Stimulated activated CD4-positive, alpha-beta T cell treated with anti-CD3 and anti-CD28 coated beads, Interleukin-4, amount 100 ng/mL, for 24 hours (primary cell): ENCODE measurements at regions not wholly inside any gene's neighbourhood (a gene's known extent, or its start where the extent isn't known, plus 50 kb on each side); places are given as distances from the start of the nearest gene placed in this dataset.
"Not testable (repeated sequence)": the region's sequence is repeated elsewhere in the genome, so short reads cannot be mapped to it uniquely, and the experiment has no call there.

ENCODE experiments used
- DNase-seq: peaks from one replicate; pipeline ENCODE4 v3.0.0-alpha.2; 2020

DNA sequence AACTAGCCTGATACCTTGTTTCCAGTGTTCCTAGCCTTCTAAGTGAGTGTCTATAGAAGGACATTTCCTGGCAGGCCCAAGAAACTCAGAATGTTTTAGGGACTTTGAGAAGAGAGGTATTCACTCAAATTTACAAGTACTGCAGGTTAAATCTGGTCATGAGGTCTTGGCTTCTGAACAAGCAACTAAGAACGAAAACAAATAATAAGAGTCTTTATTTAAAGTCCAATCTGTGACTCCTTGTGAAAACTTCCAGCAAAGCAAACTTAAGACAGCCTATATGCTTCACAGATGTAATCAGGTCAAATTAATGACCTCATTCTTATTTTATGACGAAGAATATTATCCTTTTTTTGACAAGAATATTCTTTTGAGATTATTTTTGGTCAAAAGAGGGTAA is 79.4 kb upstream of the PRSS16 start:
- no peak for DNase-seq

DNA sequence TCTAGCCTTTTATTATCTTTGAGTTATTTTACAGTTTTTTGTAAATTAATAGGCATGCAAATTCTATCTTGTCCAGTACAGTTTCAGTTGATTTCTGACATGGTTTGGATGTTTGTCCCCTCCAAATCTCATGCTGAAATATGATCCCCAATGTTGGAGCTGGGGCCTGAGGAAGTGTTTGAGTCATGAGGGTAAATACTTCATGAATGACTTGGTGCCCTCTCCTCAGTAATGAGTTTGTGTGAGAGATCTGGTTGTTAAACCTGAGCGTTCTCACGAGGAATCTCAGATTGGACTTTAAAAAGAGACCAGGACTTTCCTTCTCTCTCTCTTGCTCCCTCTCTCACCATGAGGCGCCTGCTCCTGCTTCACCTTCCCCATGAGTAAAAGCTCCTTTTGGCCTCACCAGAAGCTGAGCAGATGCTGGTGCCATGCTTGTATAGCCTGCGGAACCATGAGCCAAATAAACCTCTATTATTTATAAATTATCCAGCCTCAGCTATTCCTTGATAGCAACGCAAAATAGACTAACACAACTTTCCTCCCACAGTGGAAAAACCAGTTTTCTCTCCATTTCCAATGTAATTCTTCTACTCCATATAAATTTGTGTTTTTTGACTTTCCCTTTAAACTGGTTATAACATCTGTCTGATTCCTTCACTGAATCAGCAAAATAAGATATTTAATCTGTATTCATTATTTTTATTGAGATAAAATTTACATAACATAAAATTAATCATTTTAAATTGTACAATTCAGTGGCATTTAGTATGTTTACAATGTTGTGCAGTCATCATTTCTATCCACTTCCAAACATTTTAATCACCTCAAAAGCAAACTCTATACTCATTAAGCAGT is 78.7 kb upstream of the PRSS16 start:
- no peak for DNase-seq

DNA sequence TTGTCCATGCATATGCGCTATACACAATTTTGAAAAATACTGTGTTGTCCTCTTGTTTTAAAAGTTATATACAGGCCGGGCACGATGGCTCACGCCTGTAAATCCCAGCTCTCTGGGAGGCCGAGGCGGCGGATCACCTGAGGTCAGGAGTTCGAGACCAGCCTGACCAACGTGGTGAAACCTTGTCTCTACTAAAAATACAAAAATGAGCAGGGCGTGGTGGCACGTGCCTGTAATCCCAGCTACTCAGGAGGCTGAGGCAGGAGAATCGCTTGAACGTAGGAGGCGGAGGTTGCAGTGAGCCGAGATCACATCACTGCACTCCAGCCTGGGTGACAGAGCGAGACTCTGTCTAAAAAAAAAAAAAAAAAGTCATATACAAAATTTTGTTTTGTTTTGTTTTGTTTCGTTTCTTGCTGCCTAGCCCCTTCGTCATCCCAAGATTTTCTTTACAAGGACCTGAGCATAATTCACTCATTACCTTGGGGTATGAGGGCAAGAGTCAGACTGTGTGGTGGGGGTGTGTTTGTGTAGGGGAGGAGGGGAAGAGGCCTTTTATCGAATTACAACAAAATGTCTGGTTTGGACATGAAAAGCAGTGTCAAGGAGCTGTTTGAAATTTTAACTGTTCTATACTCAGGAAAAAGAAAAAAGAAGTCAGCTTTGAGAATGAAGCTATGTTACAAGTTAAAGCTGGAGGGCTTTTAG is 74.8 kb upstream of the PRSS16 start:
- DNase-seq, result not testable (repeated sequence)

DNA sequence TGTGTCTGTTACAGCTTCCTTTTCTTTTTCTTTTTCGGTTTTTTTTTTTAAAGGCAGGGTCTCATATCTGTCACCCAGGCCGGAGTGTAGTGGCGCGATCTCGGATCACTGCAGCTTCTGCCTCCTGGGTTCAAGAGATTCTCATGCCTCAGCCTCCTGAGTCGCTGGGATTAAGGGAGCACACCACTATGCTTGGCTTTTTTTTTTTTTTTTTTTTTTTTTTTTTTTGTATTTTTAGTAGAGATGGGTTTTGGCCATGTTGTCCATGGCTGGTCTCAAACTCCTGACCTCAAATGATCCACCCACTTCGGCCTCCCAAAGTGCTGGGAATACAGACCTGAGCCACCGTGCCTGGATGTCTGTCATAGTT is 74.3 kb upstream of the PRSS16 start:
- not testable (repeated sequence) for DNase-seq

DNA sequence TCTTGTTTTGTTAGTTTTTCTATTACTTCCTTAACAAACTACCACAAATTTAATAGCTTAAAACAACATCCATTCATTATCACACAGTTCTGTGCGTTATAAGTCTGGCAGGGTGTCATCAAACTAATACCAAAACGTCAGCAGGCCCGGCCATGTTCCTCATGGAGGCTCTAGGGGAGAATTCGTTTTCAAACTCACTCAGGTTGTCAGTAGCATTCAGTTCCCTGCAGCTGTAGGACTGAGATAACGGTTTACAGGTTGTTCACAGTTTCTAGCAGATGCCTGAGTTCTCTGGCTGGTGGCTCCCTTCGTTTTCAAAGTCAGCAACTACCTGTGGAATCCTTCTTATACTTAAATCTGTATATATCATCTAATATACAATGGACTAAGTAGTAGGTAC is 72.5 kb upstream of the PRSS16 start:
- no peak for DNase-seq

DNA sequence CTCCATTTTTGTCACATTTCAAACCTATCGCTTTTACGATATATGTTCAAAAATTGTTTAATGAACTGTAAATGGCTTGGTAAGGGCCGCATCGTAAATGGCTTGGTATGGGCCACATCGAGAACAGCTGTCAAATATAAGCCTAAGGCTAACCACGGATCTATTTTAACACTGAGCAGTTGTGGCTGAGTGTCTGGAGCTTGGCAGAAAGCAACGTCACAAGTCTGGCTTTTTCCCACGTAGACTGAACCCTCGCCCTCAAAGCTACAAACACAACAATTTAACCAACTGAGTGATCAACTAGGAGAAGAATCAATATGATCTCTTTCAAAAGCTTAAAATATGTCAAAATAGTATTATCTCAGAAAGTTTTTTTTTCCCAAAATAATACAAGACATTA is 71.4 kb upstream of the PRSS16 start:
- DNase-seq, result no peak

DNA sequence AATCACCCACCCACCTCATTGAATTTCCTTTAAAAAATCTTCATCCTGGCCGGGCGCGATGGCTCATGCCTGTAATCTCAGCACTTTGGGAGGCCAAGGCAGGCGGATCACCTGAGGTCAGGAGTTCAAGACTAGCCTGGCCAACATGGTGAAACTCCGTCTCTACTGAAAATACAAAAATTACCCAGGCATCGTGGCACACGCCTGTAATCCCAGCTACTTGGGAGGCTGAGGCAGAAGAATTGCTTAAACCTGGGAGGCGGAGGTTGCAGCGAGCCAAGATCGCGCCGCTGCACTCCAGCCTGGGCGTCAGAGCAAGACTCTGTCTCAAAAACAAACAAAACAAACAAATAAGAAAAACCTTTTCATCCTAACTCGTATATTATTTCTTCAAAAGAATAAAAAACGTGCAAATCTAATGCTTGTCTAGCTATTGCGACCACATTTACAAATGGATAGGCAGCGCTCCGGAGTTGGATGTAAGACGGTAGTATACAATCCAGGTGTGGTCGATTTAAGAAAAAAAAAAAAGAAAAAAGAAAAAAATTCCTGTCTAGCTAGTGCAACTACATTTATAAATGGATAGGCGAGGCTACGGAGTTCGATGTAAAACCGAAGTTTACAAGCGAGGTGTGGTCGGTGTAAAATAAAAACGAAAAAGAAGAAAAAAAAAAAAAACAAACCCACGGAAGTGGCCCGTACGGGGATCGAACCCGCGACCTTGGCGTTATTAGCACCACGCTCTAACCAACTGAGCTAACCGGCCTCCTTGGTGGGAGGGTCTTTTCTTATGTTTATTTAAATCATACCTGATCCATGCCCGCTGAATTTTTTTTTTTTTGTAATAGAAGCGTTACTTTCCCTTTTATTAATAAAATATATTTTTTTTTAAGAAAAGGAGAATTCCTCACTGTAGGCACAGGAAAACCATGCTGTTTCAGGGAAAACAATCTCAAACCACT is 70.7 kb upstream of the PRSS16 start:
- DNase-seq, result peak; percentile 74

DNA sequence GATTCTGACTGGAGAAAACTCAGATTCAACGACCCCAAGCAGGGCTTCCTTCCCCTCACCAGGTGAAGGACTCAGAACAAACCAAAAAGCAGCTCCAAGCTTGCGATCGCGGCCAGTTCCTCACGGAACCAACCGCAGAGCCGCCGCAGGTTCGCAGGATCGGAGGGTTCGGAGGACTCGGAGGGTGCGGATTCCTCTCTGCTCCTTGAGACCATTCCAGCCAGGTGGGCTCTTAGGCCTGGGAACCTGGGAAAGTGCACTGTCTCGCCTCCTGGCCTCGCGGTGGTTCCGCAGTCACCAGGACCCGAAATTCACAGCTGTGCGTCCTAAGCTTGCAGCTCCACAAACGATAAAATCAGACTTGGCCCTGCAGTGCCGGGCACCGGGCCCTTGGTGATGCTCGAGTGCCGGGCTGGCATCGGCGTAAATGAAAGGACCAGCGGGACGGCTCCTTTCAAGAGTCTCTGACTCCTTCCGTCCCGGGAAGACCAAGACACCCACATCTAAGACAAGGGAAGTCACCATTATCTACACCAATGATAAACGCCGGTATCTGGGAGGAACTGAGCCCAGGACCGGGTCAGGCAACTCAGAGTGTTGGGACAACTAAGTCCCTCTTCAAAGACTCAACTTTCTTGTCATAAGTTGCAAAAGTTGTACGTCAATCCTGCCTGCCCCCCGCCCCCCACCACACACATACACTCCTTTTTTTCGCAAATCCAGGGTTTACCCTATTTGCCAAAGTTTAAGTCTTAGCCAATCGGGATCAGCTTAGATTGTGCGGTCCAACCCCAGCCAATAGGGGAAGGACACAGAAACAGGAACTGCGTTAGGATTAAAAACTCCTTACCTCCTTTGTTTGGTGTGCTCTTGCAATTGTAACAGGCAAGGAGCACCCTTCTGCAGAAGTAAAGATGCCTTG is 69.8 kb upstream of the PRSS16 start:
- DNase-seq, result peak; percentile 76

DNA sequence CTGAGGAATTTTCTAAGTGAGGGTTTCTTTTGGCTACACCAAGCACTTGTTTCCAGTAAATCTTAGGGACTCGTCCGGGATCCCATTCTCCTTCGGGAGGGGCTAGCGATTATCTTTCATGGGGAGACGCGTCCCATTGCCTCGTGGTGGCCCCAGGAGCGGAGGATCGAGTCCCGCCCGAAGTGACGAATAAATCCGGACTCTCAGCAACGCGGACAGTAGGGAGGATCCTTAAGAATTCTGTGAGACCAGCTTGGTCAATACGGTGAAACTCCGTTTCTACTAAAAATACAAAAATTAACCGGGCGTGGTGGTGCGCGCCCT is 69.1 kb upstream of the PRSS16 start:
- DNase-seq, result peak; percentile 16

DNA sequence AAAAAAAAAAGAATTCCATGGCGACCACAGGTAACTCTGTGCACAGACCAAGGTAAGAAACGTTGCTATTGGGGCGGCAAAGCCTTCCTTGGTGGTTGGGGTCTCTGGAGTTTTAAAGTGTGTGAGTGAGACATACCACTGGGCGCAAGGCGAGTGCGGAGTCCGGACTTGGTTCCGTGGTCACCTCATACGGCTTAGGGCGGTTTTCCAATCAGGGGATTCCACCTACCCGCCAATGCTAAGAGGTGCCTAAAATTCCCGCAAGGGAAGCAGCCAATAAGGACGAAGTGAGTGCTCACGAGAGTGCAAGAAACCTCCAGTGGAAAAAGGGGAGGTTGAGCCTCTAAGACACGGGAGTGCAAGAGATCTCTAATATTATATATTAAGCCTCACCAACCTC is 68.6 kb upstream of the PRSS16 start:
- DNase-seq, result no peak

DNA sequence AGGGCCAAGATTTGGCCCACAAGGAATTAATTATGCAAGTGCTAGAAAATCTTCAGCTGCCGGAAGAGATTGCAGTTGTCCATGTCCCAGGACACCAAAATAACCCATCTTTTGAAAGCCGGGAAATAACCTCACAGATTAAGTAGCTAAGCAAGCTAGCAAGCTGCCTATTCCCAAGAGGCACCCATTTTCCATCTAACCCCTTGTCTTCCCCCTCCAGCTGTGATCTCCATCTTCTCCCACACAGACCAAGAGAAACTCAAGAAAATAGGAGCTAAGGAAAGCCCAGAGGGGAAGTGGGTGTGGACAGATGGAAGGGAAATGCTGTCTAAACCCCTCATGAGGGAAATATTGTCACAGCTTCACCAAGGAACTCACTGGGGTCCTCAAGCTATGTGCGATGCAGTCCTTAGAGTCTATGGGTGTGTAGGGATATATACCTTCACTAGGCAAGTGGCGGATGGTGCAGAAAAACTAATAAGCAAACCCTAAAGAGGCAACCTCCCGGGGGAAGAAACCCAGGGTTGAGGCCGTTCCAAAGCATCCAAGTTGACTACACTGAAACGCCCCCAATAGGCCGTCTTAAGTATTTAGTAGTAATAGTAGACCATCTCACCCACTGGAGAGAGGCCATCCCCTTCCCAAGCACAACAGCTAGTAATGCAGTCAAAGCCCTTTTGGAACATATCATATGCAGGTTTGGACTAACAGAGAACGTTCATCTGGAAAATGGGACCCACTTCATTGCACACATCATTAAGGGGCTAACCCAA is 64.3 kb upstream of the PRSS16 start:
- no peak for DNase-seq

DNA sequence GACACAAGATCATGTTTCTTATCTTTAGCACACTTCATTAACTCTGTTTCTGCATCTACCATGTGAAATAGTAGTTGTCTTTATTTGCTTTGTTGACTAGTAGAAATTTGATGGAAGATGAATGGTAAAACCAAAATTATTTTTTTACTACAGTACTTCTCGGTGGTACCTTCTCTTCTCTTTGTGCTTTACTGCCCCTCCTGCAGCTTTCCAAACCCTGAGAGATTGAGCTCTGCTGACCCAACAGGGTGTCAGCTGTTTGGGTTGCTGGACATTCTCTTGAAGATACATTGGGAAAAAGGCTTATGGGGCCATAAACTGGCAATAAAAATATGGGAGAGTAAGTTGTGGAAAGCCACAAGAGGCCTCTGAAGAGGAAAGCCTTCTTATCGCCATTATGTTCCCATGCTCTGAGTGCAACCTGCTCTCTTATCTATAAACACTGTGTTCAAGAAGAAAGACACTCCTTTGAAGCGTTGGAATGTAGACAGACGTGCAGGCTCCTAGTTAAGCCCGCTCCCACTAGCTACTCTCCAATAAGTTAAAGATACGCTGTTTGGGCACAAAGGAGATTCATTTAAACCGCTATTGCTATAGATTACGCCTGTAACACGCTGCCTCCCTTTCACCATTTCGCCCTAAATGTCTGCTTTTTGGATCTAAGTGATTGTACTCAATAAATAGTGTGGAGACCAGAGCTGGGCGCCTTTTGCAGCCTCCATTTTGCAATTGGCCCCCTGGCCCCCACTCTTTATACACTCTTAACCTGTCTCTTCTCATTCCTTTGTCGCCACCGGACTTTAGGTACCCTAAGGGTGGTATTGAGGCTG is 60.1 kb upstream of the PRSS16 start:
- no peak for DNase-seq

DNA sequence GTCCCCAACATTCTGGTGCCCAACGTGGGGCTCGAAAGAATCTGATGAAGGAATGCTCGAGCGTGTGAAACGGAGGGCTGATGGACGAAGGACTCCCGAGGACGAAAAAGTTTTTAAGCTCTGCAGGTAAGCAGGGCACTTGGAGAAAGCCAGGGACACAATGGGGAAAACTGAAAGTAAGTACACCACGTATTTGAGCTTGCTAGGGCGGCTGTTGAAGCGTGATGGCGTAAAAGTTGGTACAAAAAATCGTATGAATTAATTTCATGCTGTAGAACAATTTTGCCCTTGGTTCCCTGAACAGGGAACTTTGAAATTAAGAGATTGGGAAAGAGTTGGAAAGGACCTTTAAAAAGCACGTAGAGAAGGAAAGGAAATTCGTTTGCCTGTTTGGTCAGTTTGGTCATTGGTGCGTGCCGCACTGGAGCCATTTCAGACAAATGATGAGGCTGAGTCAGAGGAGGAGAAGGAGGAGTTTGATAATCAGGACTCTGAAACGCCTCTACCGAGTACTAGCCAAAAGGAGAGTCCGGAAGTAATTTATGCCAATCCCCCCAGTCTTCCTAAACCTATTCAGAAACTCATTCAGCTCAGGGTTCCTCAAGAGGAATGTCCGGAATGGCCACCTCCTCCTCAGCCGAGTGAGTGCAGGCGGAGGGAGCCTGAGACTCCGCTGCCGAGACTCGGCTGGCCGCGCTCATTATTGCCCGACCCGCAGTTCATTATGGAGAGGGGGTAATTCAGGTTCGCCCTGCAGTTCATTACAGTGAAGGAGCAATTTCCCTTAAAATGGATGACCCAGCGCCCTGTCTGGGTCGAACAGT is 59.2 kb upstream of the PRSS16 start:
- peak; percentile 20 for DNase-seq

DNA sequence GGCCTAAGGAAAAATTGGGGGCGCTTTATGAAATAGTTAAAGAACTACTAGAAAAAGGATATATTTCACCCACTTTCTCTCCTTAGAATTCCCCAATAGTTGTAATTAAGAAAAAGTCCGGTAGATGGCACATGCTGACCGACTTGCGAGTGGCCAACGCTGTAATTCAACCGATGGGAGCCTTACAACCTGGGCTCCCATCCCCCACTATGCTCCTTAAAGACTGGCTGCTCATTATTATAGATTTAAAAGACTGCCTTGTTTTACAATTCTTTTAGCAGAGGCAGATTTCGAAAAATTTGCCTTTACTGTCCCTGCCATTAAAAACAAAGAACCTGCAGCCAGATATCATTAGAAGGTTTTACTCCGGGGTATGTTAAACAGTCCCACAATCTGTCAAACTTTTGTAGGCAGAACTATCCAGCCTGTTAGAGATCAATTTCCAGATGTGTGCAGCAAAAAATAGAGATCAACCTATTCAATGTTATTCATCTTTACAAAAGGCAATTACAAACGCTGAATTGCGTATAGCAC is 58.5 kb upstream of the PRSS16 start:
- DNase-seq, result peak; percentile 61

DNA sequence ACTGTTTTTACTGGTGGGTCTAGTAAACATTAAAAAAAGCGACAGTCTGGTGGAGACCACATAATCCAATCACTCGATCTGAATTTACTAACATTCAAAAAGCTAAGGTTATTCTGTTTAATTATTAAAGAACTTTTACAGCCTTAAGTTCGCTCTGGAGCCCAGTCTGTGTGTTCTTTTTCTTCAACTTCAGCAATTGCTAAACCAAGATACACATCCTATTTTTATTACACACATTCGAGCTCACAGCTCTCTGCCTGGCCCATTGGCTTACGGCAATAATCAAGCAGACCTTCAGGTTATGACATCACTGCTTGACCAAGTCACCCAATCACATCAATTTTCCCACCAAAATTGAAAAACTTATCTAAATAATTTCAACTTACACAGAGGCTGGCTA is 57.4 kb upstream of the PRSS16 start:
- DNase-seq, result no peak

DNA sequence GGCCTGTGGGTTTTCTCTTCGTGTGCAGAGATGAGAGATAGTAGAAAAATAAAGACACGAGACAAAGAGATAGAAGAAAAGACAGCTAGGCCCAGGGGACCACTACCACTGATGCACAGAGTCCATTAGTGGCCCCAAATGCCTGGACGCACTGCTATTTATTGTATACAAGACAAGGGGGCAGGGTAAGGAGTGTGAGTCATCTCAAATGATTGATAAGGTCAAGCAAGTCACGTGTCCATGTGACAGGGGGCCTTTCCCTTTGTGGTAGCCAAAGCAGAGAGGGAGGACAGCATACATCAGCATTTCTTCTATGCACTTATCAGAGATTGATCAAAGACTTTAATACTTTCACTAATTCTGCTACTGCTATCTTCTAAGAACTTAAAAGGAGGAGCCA is 53.0 kb upstream of the PRSS16 start:
- not testable (repeated sequence) for DNase-seq

DNA sequence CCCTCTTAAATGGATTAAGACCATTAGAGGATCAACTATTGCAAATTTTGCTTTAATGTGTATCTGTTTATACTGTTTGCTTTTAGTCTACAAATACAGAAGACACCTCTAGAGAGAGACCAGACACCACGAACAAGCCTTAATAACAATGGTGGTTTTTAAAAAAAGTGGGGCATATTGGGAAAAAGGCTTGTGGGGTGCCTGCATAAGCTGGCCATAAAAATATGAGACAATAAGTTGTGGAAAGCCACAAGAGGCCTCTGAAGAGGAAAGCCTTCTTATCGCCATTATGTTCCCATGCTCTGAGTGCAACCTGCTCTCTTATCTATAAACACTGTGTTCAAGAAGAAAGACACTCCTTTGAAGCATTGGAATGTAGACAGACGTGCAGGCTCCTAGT is 52.0 kb upstream of the PRSS16 start:
- DNase-seq, result not testable (repeated sequence)
